Kidney (tissue), 13 donors: ENCODE measurements at regions not wholly inside any gene's neighbourhood (a gene's known extent, or its start where the extent isn't known, plus 50 kb on each side); places are given as distances from the start of the nearest gene placed in this dataset.
A peak's percentile ranks its signal among the peaks of the same experiment; 100 is the strongest.

Experiments used
- DNase-seq, 5 donors: peaks; one replicate each; pipeline ENCODE4 v3.0.0-alpha.2; 2013 to 2020
- FAIRE-seq: peaks from 2 replicates; lab custom pipeline; 2012; peaks lifted over from hg19 to GRCh38; lab: Jason Lieb, UNC
- H3K27ac ChIP-seq, 2 donors: one replicate each; pipeline ENCODE4 v1.7.0; 2013; ENCODE audit warnings: low read depth in 2 of 2, low read length in 2 of 2, inconsistent platforms in 1 of 2
- H3K27me3 ChIP-seq: one replicate; pipeline ENCODE4 v1.7.1; 2013; ENCODE audit warnings: low read length, inconsistent platforms; ENCODE audit not compliant: control insufficient read depth, insufficient read depth
- H3K36me3 ChIP-seq, 3 donors: one replicate each; pipeline versions ENCODE4 v1.7.0 to v1.7.1; 2013; ENCODE audit warnings: low read length in 3 of 3, control low read depth in 1 of 3, inconsistent platforms in 1 of 3; ENCODE audit not compliant: insufficient read depth in 3 of 3, control insufficient read depth in 2 of 3
- H3K4me1 ChIP-seq, 3 donors: one replicate each; pipeline versions ENCODE4 v1.7.0 to v1.7.1; 2013; ENCODE audit warnings: low read length in 3 of 3, inconsistent platforms in 1 of 3, low read depth in 1 of 3; ENCODE audit not compliant: control insufficient read depth in 2 of 3, insufficient read depth in 2 of 3
- H3K4me3 ChIP-seq, 3 donors: one replicate each; pipeline versions ENCODE4 v1.7.0 to v1.8.1; 2013; ENCODE audit warnings: low read length in 3 of 3, control low read depth in 1 of 3, inconsistent platforms in 1 of 3
- H3K9ac ChIP-seq, 3 donors: one replicate each; pipeline versions ENCODE4 v1.7.0 to v1.7.1; 2013; ENCODE audit warnings: low read length in 3 of 3, control low read depth in 1 of 3, inconsistent platforms in 1 of 3
- H3K9me3 ChIP-seq, 3 donors: one replicate each; pipeline versions ENCODE4 v1.7.0 to v1.7.1; 2013; ENCODE audit warnings: low read length in 3 of 3, control low read depth in 1 of 3, inconsistent platforms in 1 of 3; ENCODE audit not compliant: control insufficient read depth in 2 of 3, insufficient read depth in 1 of 3
- CTCF ChIP-seq: IDR thresholded peaks from 3 replicates; pipeline ENCODE4 v1.5.1; 2012; ENCODE audit warnings: mild to moderate bottlenecking, moderate library complexity, borderline replicate concordance; ENCODE audit not compliant: insufficient read depth; ENCODE audit errors: extremely low read depth
- intact Hi-C: fragments of 100-400 bp; cut with DNase I; formaldehyde crosslinking; loops from one replicate; pipeline ENCODE4 v1.11.1; 2022
- donor health status: control.
- donor health status: control.
- donor health status: control.
- donor health status: control.
- donor health status: control.
- donor health status: DM: yes; HTN: yes; CAD: no.
- donor health status: Normal renal cell carcinoma (clear cell type).

DNA sequence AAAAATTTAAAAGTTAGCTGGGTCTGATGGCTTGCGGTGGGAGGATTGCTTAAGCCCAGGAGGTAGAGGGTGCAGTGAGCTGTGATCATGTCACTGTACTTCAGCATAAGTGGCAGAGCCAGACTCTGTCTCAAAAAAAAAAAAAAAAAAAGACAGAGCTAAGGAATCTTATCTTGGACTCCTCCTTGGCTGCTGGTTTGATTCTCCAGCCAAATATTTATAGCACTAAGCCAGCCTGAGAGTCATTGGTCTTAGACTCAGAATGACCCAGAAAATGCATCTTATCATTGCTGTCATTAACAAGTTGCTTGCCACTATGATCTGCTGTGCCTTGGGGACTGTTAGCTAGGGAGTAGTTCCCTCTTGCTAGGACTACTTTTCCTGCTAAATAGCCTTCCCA lies 164.7 kb downstream of the GNAT3 start:
- intact Hi-C loops, result no loop called here

DNA sequence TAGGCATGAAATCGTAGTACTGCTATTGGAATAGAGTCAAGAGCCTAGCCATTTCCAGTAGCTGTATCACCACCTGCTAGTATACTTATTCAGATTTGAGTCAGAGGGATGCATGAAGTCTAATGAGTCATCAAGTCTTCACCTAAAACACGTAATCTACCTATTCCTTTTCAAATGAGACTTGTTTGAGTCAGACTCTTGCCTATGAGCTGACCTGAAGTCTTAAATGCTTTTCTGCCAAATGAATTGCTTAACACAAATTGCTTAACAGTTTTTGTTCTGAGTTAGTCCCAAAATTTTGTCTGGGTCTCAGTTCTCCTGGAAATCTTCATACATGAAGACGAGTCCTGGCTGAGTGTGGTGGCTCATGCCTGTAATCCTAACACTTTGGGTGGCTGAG lies 165.2 kb downstream of the GNAT3 start:
- no peaks in the 10 kb centered on the region for H3K4me1 ChIP-seq
- H3K36me3 ChIP-seq, result no peaks in the 10 kb centered on the region
- no peak overlapping the region for H3K27ac ChIP-seq
- FAIRE-seq, result no peak
- intact Hi-C loops, result no loop called here
- no peak for TF ChIP-seq CTCF
- H3K27me3 ChIP-seq, result no peaks in the 10 kb centered on the region
- no peak overlapping the region for H3K9ac ChIP-seq
- no peak overlapping the region for H3K4me3 ChIP-seq
- no peak for DNase-seq
- H3K9me3 ChIP-seq, result no peaks in the 10 kb centered on the region

More for the DNA sequence above, 164.7 kb downstream of the GNAT3 start:
- H3K4me1 ChIP-seq, result no peaks in the 10 kb centered on the region
- no peak overlapping the region for H3K9ac ChIP-seq
- TF ChIP-seq CTCF, result no peak
- H3K9me3 ChIP-seq, result no peaks in the 10 kb centered on the region
- no peak overlapping the region for H3K27ac ChIP-seq
- no peak overlapping the region for H3K4me3 ChIP-seq
- no peaks in the 10 kb centered on the region for H3K27me3 ChIP-seq
- DNase-seq (no peak), FAIRE-seq (no peak)
- no peaks in the 10 kb centered on the region for H3K36me3 ChIP-seq

- H3K9ac ChIP-seq, result no peak overlapping the region
- no peaks in the 10 kb centered on the region for H3K27me3 ChIP-seq
- DNase-seq, result peak in 3 of 5 donors; percentile 27 to 86 (median 70)
- H3K4me1 ChIP-seq, result peaks cover 0 to 5% (median 0%) of the 10 kb centered on the region in 3 donors
- no peak overlapping the region for H3K4me3 ChIP-seq
- no peak overlapping the region for H3K27ac ChIP-seq
- intact Hi-C loops, result no loop called here
- FAIRE-seq, result no peak
- TF ChIP-seq CTCF, result no peak
- H3K36me3 ChIP-seq, result no peaks in the 10 kb centered on the region
- no peaks in the 10 kb centered on the region for H3K9me3 ChIP-seq
Observed at GRCh38 chr7:80335511-80336231, 176.2 kb downstream of the GNAT3 start.
